ENCODE measurements at regions not wholly inside any gene's neighbourhood (a gene's known extent, or its start where the extent isn't known, plus 50 kb on each side); places are given as distances from the start of the nearest gene placed in this dataset.

- TF ChIP-seq CTCF (IDR thresholded peaks at IDR 0.05) (no peak), POLR2A (IDR thresholded peaks at IDR 0.05) (no peak), POLR2AphosphoS5 (IDR thresholded peaks at IDR 0.05) (no peak)
Measured at GRCh38 chr6:163958646-163959045, 544.1 kb downstream of the QKI start.
